ENCODE measurements at regions not wholly inside any gene's neighbourhood (a gene's known extent, or its start where the extent isn't known, plus 50 kb on each side); places are given as distances from the start of the nearest gene placed in this dataset.

- no peak for DNase-seq
These were observed 119.0 kb downstream of the SUCNR1 start for GRCh38 chr3:151992326-151993041.

GRCh38 chr3:151995091-151995490 is 121.6 kb downstream of the SUCNR1 start:
- no peak for DNase-seq

GRCh38 chr3:151998744-151999143 is 125.3 kb downstream of the SUCNR1 start:
- no peak for DNase-seq

GRCh38 chr3:151999936-152000335 is 126.5 kb downstream of the SUCNR1 start:
- no peak for DNase-seq

GRCh38 chr3:152011812-152012735 is 138.6 kb downstream of the SUCNR1 start:
- DNase-seq: no peak

GRCh38 chr3:152019508-152019907 is 146.1 kb downstream of the SUCNR1 start:
- no peak for DNase-seq

- peak; percentile 50 for DNase-seq
These were observed 148.6 kb downstream of the SUCNR1 start for GRCh38 chr3:152021951-152022461.

- DNase-seq: no peak
These were observed 152.7 kb downstream of the SUCNR1 start for GRCh38 chr3:152026033-152026556.

- no peak for DNase-seq
These were observed 156.9 kb downstream of the SUCNR1 start for GRCh38 chr3:152030320-152030719.

GRCh38 chr3:152031321-152031720 is 157.9 kb downstream of the SUCNR1 start:
- no peak for DNase-seq

- no peak for DNase-seq
These were observed 163.9 kb downstream of the SUCNR1 start for GRCh38 chr3:152037297-152037696.

- DNase-seq: no peak
These were observed 164.5 kb downstream of the SUCNR1 start for GRCh38 chr3:152037953-152038352.

- no peak for DNase-seq
These were observed 165.0 kb downstream of the SUCNR1 start for GRCh38 chr3:152038490-152038889.

GRCh38 chr3:152039887-152040286 is 166.4 kb downstream of the SUCNR1 start:
- DNase-seq: no peak

- no peak for DNase-seq
These were observed 166.9 kb downstream of the SUCNR1 start for GRCh38 chr3:152040319-152040718.

GRCh38 chr3:152043620-152044019 is 170.2 kb downstream of the SUCNR1 start:
- DNase-seq: no peak

GRCh38 chr3:152046280-152046679 is 172.8 kb downstream of the SUCNR1 start:
- no peak for DNase-seq

- DNase-seq: no peak
These were observed 174.0 kb downstream of the SUCNR1 start for GRCh38 chr3:152047465-152047864.

- DNase-seq: no peak
These were observed 175.4 kb downstream of the SUCNR1 start for GRCh38 chr3:152048831-152049230.

- no peak for DNase-seq
These were observed 177.5 kb downstream of the SUCNR1 start for GRCh38 chr3:152050903-152051302.

- no peak for DNase-seq
These were observed 178.3 kb downstream of the SUCNR1 start for GRCh38 chr3:152051501-152052404.

- no peak for DNase-seq
These were observed 180.4 kb downstream of the SUCNR1 start for GRCh38 chr3:152053866-152054265.

GRCh38 chr3:152054315-152054714 is 180.9 kb downstream of the SUCNR1 start:
- no peak for DNase-seq
